ENCODE measurements at regions not wholly inside any gene's neighbourhood (a gene's known extent, or its start where the extent isn't known, plus 50 kb on each side); places are given as distances from the start of the nearest gene placed in this dataset.

GRCh38 chr1:95339377-95339776 lies 105.4 kb downstream of the RWDD3 start:
- H3K27me3 Mint-ChIP-seq (ENCODE audit: low read depth) = no peaks in the 10 kb centered on the region
- H3K36me3 Mint-ChIP-seq (ENCODE audit: low read depth) = no peaks in the 10 kb centered on the region
- H3K27ac Mint-ChIP-seq = no peak overlapping the region
- no peaks in the 10 kb centered on the region for H3K9me3 Mint-ChIP-seq
- no peaks in the 10 kb centered on the region for H3K4me1 Mint-ChIP-seq (ENCODE audit: low read depth)
- no peak for DNase-seq (ENCODE audit: low spot score)
- H3K4me3 Mint-ChIP-seq = no peak overlapping the region

GRCh38 chr1:95340061-95340460 lies 106.1 kb downstream of the RWDD3 start:
- DNase-seq (ENCODE audit: low spot score) = no peak
- no peaks in the 10 kb centered on the region for H3K36me3 Mint-ChIP-seq (ENCODE audit: low read depth)

GRCh38 chr1:95352767-95353166 lies 118.8 kb downstream of the RWDD3 start:
- Mint-ChIP-seq H3K4me3 (no peak overlapping the region), H3K27ac (no peak overlapping the region), H3K4me1 (ENCODE audit: low read depth) (no peaks in the 10 kb centered on the region), H3K36me3 (ENCODE audit: low read depth) (no peaks in the 10 kb centered on the region), H3K27me3 (ENCODE audit: low read depth) (no peaks in the 10 kb centered on the region), H3K9me3 (no peaks in the 10 kb centered on the region)
- DNase-seq (ENCODE audit: low spot score) = no peak

More at GRCh38 chr1:95340061-95340460, 106.1 kb downstream of the RWDD3 start:
- Mint-ChIP-seq H3K27me3 (ENCODE audit: low read depth) (no peaks in the 10 kb centered on the region), H3K9me3 (no peaks in the 10 kb centered on the region), H3K27ac (no peak overlapping the region), H3K4me3 (no peak overlapping the region), H3K4me1 (ENCODE audit: low read depth) (no peaks in the 10 kb centered on the region)

- Mint-ChIP-seq H3K4me3 (no peak overlapping the region), H3K9me3 (no peaks in the 10 kb centered on the region), H3K36me3 (ENCODE audit: low read depth) (no peaks in the 10 kb centered on the region), H3K27me3 (ENCODE audit: low read depth) (no peaks in the 10 kb centered on the region), H3K27ac (no peak overlapping the region), H3K4me1 (ENCODE audit: low read depth) (no peaks in the 10 kb centered on the region)
- DNase-seq (ENCODE audit: low spot score) = no peak
Observed at GRCh38 chr1:95353194-95353593, 119.2 kb downstream of the RWDD3 start.

GRCh38 chr1:95364546-95364945 lies 130.5 kb downstream of the RWDD3 start:
- H3K9me3 Mint-ChIP-seq = no peaks in the 10 kb centered on the region
- no peaks in the 10 kb centered on the region for H3K4me1 Mint-ChIP-seq (ENCODE audit: low read depth)
- H3K36me3 Mint-ChIP-seq (ENCODE audit: low read depth) = no peaks in the 10 kb centered on the region
- DNase-seq (ENCODE audit: low spot score) = no peak
- no peak overlapping the region for H3K4me3 Mint-ChIP-seq
- no peak overlapping the region for H3K27ac Mint-ChIP-seq
- no peaks in the 10 kb centered on the region for H3K27me3 Mint-ChIP-seq (ENCODE audit: low read depth)

- Mint-ChIP-seq H3K27me3 (ENCODE audit: low read depth) (no peaks in the 10 kb centered on the region), H3K36me3 (ENCODE audit: low read depth) (no peaks in the 10 kb centered on the region), H3K27ac (no peak overlapping the region), H3K4me1 (ENCODE audit: low read depth) (no peaks in the 10 kb centered on the region), H3K4me3 (no peak overlapping the region), H3K9me3 (no peaks in the 10 kb centered on the region)
- no peak for DNase-seq (ENCODE audit: low spot score)
Observed at GRCh38 chr1:95366498-95366897, 132.5 kb downstream of the RWDD3 start.

- Mint-ChIP-seq H3K27ac (no peak overlapping the region), H3K4me3 (no peak overlapping the region), H3K9me3 (no peaks in the 10 kb centered on the region), H3K36me3 (ENCODE audit: low read depth) (no peaks in the 10 kb centered on the region), H3K4me1 (ENCODE audit: low read depth) (no peaks in the 10 kb centered on the region), H3K27me3 (ENCODE audit: low read depth) (no peaks in the 10 kb centered on the region)
- DNase-seq (ENCODE audit: low spot score) = no peak
Observed at GRCh38 chr1:95368178-95368577, 134.2 kb downstream of the RWDD3 start.

- no peak overlapping the region for H3K27ac Mint-ChIP-seq
- no peaks in the 10 kb centered on the region for H3K9me3 Mint-ChIP-seq
- no peak overlapping the region for H3K4me3 Mint-ChIP-seq
- H3K36me3 Mint-ChIP-seq (ENCODE audit: low read depth) = no peaks in the 10 kb centered on the region
- no peaks in the 10 kb centered on the region for H3K4me1 Mint-ChIP-seq (ENCODE audit: low read depth)
- no peaks in the 10 kb centered on the region for H3K27me3 Mint-ChIP-seq (ENCODE audit: low read depth)
- DNase-seq (ENCODE audit: low spot score) = no peak
Observed at GRCh38 chr1:95369985-95370690, 136.1 kb downstream of the RWDD3 start.

- Mint-ChIP-seq H3K27me3 (ENCODE audit: low read depth) (no peaks in the 10 kb centered on the region), H3K36me3 (ENCODE audit: low read depth) (no peaks in the 10 kb centered on the region), H3K9me3 (no peaks in the 10 kb centered on the region), H3K4me3 (no peak overlapping the region), H3K27ac (no peak overlapping the region), H3K4me1 (ENCODE audit: low read depth) (no peaks in the 10 kb centered on the region)
- DNase-seq (ENCODE audit: low spot score) = no peak
Observed at GRCh38 chr1:95370691-95371562, 136.9 kb downstream of the RWDD3 start.

- no peaks in the 10 kb centered on the region for H3K9me3 Mint-ChIP-seq
- H3K27ac Mint-ChIP-seq = no peak overlapping the region
Observed at GRCh38 chr1:95371666-95372282, 137.8 kb downstream of the RWDD3 start.

GRCh38 chr1:95375174-95375573 lies 141.2 kb downstream of the RWDD3 start:
- no peaks in the 10 kb centered on the region for H3K36me3 Mint-ChIP-seq (ENCODE audit: low read depth)
- no peak overlapping the region for H3K4me3 Mint-ChIP-seq
- no peak for DNase-seq (ENCODE audit: low spot score)
- no peak overlapping the region for H3K27ac Mint-ChIP-seq
- H3K9me3 Mint-ChIP-seq = no peaks in the 10 kb centered on the region
- no peaks in the 10 kb centered on the region for H3K27me3 Mint-ChIP-seq (ENCODE audit: low read depth)
- no peaks in the 10 kb centered on the region for H3K4me1 Mint-ChIP-seq (ENCODE audit: low read depth)

More at GRCh38 chr1:95371666-95372282, 137.8 kb downstream of the RWDD3 start:
- H3K4me1 Mint-ChIP-seq (ENCODE audit: low read depth) = no peaks in the 10 kb centered on the region
- H3K27me3 Mint-ChIP-seq (ENCODE audit: low read depth) = no peaks in the 10 kb centered on the region
- DNase-seq (ENCODE audit: low spot score) = no peak
- H3K4me3 Mint-ChIP-seq = no peak overlapping the region
- no peaks in the 10 kb centered on the region for H3K36me3 Mint-ChIP-seq (ENCODE audit: low read depth)

- DNase-seq (ENCODE audit: low spot score) = no peak
- no peaks in the 10 kb centered on the region for H3K36me3 Mint-ChIP-seq (ENCODE audit: low read depth)
- H3K4me1 Mint-ChIP-seq (ENCODE audit: low read depth) = no peaks in the 10 kb centered on the region
- no peaks in the 10 kb centered on the region for H3K9me3 Mint-ChIP-seq
- H3K27ac Mint-ChIP-seq = no peak overlapping the region
- no peaks in the 10 kb centered on the region for H3K27me3 Mint-ChIP-seq (ENCODE audit: low read depth)
- no peak overlapping the region for H3K4me3 Mint-ChIP-seq
Observed at GRCh38 chr1:95380909-95381308, 146.9 kb downstream of the RWDD3 start.

GRCh38 chr1:95382000-95382786 lies 148.2 kb downstream of the RWDD3 start:
- no peaks in the 10 kb centered on the region for H3K4me1 Mint-ChIP-seq (ENCODE audit: low read depth)
- H3K9me3 Mint-ChIP-seq = no peaks in the 10 kb centered on the region
- H3K4me3 Mint-ChIP-seq = no peak overlapping the region
- H3K27me3 Mint-ChIP-seq (ENCODE audit: low read depth) = no peaks in the 10 kb centered on the region
- H3K27ac Mint-ChIP-seq = no peak overlapping the region
- no peaks in the 10 kb centered on the region for H3K36me3 Mint-ChIP-seq (ENCODE audit: low read depth)
- DNase-seq (ENCODE audit: low spot score) = no peak
